DOHH2 (cell line): ENCODE measurements at regions not wholly inside any gene's neighbourhood (a gene's known extent, or its start where the extent isn't known, plus 50 kb on each side); places are given as distances from the start of the nearest gene placed in this dataset.

Experiments used
- H3F3A ChIP-seq: fragments of 200-600 bp; sonication (generic), shearing (Covaris generic); 2 replicates; pipeline ENCODE4 v1.6.0; 2016; ENCODE audit warnings: antibody characterized with exemption, mild to moderate bottlenecking; ENCODE audit not compliant: control insufficient read depth, insufficient read depth
- H3K27ac ChIP-seq: fragments of 200-600 bp; sonication (generic); 2 replicates; pipeline ENCODE4 v1.5.1; 2014; ENCODE audit warnings: low read depth, mild to moderate bottlenecking, low read length, moderate library complexity
- H3K27me3 ChIP-seq: fragments of 200-600 bp; sonication (generic); 2 replicates; pipeline ENCODE4 v1.6.1; 2014; ENCODE audit warnings: mild to moderate bottlenecking, low read length, mixed read lengths; ENCODE audit not compliant: control insufficient read depth
- H3K36me3 ChIP-seq: fragments of 200-600 bp; sonication (generic); 2 replicates; pipeline ENCODE4 v1.6.1; 2014; ENCODE audit warnings: mild to moderate bottlenecking, low read length, moderate library complexity, mixed read lengths; ENCODE audit not compliant: control insufficient read depth
- H3K4me1 ChIP-seq: fragments of 200-600 bp; sonication (generic); 2 replicates; pipeline ENCODE4 v1.6.1; 2014; ENCODE audit warnings: mild to moderate bottlenecking, low read length, mixed read lengths; ENCODE audit not compliant: control insufficient read depth
- H3K4me2 ChIP-seq: fragments of 200-600 bp; sonication (generic); 2 replicates; pipeline ENCODE4 v1.6.0; 2014; ENCODE audit warnings: mild to moderate bottlenecking, low read length, moderate library complexity
- H3K4me3 ChIP-seq: fragments of 200-600 bp; sonication (generic); 2 replicates; pipeline ENCODE4 v1.5.1; 2014; ENCODE audit warnings: mild to moderate bottlenecking, low read length, mixed read lengths
- H3K79me2 ChIP-seq: fragments of 200-600 bp; sonication (generic); 2 replicates; pipeline ENCODE4 v1.6.1; 2014; ENCODE audit warnings: mild to moderate bottlenecking, low read length, mixed read lengths; ENCODE audit not compliant: control insufficient read depth
- H3K9me2 ChIP-seq: fragments of 200-600 bp; sonication (generic); replicated peaks from 2 replicates; pipeline ENCODE4 v1.6.1; 2014; ENCODE audit warnings: mild to moderate bottlenecking, low read length, mixed read lengths; ENCODE audit not compliant: control insufficient read depth
- H3K9me3 ChIP-seq: fragments of 200-600 bp; sonication (generic); 2 replicates; pipeline ENCODE4 v1.6.1; 2014; ENCODE audit warnings: antibody characterized with exemption, low read length, mixed read lengths; ENCODE audit not compliant: control insufficient read depth, insufficient read depth
- H4K20me1 ChIP-seq: fragments of 200-600 bp; sonication (generic); 2 replicates; pipeline ENCODE4 v1.6.0; 2014; ENCODE audit warnings: low read depth, mild to moderate bottlenecking, antibody characterized with exemption, low read length, moderate library complexity; ENCODE audit not compliant: control insufficient read depth, insufficient read depth
- EZH2phosphoT487 ChIP-seq: fragments of 200-600 bp; sonication (generic); IDR thresholded peaks from 2 replicates; pipeline ENCODE4 v1.6.1; 2017; ENCODE audit warnings: borderline replicate concordance, mild to moderate bottlenecking, antibody characterized with exemption, low read length, moderate library complexity, mixed read lengths
- TF ChIP-seq, protein P1 (sequence below): fragments of 200-600 bp; sonication (generic); IDR thresholded peaks from one replicate; pipeline ENCODE4 v1.5.1; 2014; ENCODE audit warnings: antibody characterized with exemption, mild to moderate bottlenecking, low read depth, low read length; ENCODE audit not compliant: poor library complexity, severe bottlenecking

GRCh38 chr2:5945742-5946141 is 253.6 kb downstream of the SOX11 start:
- Histone ChIP-seq H3K9me2 (no peaks in the 10 kb centered on the region), H3K4me1 (no peaks in the 10 kb centered on the region), H4K20me1 (no peaks in the 10 kb centered on the region), H3K9me3 (0 out of 2 replicates have a peak, but pooled peaks cover 3% of the 10 kb centered on the region), H3K4me3 (no peak overlapping the region), H3K27ac (no peak overlapping the region), H3K36me3 (no peaks in the 10 kb centered on the region), H3K4me2 (no peak overlapping the region), H3F3A (no peaks in the 10 kb centered on the region), H3K79me2 (no peaks in the 10 kb centered on the region), H3K27me3 (no peaks in the 10 kb centered on the region)
- no peak for TF ChIP-seq EZH2phosphoT487
- TF ChIP-seq, protein P1, sequence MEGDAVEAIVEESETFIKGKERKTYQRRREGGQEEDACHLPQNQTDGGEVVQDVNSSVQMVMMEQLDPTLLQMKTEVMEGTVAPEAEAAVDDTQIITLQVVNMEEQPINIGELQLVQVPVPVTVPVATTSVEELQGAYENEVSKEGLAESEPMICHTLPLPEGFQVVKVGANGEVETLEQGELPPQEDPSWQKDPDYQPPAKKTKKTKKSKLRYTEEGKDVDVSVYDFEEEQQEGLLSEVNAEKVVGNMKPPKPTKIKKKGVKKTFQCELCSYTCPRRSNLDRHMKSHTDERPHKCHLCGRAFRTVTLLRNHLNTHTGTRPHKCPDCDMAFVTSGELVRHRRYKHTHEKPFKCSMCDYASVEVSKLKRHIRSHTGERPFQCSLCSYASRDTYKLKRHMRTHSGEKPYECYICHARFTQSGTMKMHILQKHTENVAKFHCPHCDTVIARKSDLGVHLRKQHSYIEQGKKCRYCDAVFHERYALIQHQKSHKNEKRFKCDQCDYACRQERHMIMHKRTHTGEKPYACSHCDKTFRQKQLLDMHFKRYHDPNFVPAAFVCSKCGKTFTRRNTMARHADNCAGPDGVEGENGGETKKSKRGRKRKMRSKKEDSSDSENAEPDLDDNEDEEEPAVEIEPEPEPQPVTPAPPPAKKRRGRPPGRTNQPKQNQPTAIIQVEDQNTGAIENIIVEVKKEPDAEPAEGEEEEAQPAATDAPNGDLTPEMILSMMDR = no peak

DNA sequence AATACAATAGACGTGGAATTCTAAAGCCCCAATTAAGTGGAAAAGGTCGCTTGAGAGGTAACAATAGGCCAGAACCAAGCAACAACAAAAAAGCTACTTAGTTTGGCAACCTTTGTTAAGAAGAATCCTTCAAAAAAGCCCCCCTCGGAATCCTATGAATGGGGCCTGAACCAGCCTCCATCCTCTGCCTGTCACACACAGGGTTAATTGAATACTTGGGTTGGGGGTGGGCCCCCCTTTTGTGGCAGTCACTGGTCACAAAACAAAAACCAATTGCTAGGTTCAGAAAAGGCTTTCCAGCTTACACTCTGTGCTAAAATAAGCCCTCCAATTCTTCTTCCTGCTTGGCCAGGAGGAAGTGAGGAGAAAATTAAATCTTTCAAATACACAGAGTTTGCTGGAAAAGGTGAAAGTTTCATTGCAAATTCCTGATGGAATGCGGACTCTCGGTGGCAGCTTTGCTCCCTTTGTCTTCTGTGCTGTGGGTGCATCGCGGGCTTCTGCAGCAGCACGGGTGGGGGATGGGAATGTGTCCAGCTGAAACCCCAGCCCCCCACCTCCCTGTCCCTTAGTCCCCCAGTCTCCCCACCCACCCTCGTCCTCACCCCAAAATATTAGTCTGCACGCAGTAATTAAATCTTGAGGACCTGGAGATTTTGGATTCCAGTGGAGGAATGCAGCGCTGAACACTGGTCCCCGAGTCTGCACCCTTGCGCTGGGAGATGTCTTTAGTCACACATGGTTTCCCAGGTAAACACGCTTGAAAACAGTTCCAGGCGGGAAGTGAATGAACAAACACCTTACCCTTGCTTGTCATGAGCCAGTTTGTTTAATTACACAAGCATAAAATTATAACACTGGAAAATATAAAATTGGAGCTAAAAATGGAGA is 254.3 kb downstream of the SOX11 start:
- no peaks in the 10 kb centered on the region for H4K20me1 ChIP-seq
- no peaks in the 10 kb centered on the region for H3K79me2 ChIP-seq
- H3K9me2 ChIP-seq = no peaks in the 10 kb centered on the region
- TF ChIP-seq EZH2phosphoT487 = no peak
- TF ChIP-seq, protein P1 = no peak
- H3K4me2 ChIP-seq = no peak overlapping the region
- H3F3A ChIP-seq = no peaks in the 10 kb centered on the region
- H3K4me1 ChIP-seq = no peaks in the 10 kb centered on the region
- 0 out of 2 replicates have a peak, but pooled peaks cover 3% of the 10 kb centered on the region for H3K9me3 ChIP-seq
- H3K27ac ChIP-seq = no peak overlapping the region
- H3K4me3 ChIP-seq = no peak overlapping the region
- no peaks in the 10 kb centered on the region for H3K36me3 ChIP-seq
- H3K27me3 ChIP-seq = no peaks in the 10 kb centered on the region

DNA sequence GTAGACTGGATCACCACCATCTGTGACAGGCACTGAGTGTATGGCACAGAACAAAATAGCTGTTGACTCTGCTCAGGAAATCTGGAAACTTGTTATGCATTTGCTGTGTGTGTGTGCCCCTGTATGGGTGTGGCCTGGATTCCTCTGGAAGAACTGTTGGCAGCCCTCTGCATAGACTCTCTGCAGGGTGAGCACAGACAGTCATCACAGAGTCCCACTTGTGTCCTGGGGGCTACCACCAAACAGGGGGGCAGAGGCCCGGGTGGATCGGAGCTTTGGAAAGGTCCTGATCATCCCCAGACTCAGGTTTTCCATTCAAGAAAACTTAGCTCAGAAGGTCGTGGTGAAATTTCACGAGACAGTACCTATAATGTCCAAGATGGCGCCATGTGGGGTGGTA is 258.6 kb downstream of the SOX11 start:
- H4K20me1 ChIP-seq = no peaks in the 10 kb centered on the region
- no peaks in the 10 kb centered on the region for H3K79me2 ChIP-seq
- TF ChIP-seq, protein P1 = no peak
- no peak for TF ChIP-seq EZH2phosphoT487
- no peaks in the 10 kb centered on the region for H3K9me2 ChIP-seq
- H3F3A ChIP-seq = no peaks in the 10 kb centered on the region
- 0 out of 2 replicates have a peak, but pooled peaks cover 3% of the 10 kb centered on the region for H3K9me3 ChIP-seq
- H3K36me3 ChIP-seq = no peaks in the 10 kb centered on the region
- no peaks in the 10 kb centered on the region for H3K27me3 ChIP-seq
- H3K4me1 ChIP-seq = no peaks in the 10 kb centered on the region
- no peak overlapping the region for H3K27ac ChIP-seq
- no peak overlapping the region for H3K4me3 ChIP-seq
- no peak overlapping the region for H3K4me2 ChIP-seq
